ENCODE measurements at regions not wholly inside any gene's neighbourhood (a gene's known extent, or its start where the extent isn't known, plus 50 kb on each side); places are given as distances from the start of the nearest gene placed in this dataset.

DNA sequence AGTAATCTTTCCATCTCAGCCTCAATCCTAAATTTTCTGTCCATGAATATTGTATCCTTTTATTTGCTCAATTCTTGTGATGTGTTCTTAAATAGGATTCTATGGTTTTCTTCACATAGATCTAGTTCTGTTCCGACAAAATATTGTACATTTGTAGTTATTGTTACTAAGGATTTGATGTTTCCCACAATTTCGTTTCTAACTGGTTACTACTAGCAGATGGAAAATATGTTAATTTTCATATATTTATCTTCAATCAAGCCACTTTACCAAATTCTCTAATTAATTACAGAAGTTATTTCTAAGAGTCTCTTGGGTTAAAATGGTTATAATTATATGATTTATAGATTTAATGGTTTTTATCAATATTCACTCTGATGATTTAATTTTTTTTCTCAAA lies 60.3 kb downstream of the SEC61B start:
- DNase-seq = no peak

DNA sequence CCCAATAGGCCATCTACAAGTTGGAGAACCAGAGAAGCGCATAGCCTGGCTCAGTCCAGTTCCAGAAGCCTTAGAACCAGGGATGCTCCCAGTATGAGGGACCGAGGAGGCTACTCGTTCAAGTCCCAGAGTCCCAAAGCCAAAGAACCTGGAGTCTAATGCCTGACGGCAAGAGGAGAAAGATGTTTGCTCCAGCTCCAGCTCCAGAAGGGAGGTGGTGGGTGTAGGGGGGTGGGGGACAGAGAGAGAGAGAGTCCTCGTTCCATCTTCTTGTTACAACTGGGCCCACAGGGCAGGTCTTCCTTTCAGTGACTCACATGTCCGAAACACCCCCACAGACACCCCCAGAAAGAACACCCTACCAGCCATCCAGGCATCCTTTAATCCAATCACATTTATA lies 63.9 kb downstream of the SEC61B start:
- no peak for DNase-seq

DNA sequence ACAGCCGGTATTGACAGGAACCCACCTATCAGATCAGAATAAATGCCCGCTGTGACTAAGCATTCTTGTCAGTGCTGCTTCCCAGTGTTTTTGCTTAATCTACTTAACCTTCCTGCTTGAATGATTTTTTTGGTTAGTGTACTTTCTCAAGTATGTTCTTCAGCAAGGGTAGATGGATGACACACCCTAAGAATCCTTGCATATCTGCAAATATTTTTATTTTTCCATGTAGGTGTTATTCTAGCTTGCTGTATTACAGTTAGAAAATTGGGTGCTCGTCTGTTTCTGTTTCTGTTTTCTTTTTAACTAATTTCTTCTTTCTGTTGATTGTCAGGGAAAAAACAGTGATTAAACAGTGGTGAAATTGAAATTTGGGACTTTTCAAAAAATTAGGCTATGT lies 64.5 kb downstream of the SEC61B start:
- DNase-seq = no peak

DNA sequence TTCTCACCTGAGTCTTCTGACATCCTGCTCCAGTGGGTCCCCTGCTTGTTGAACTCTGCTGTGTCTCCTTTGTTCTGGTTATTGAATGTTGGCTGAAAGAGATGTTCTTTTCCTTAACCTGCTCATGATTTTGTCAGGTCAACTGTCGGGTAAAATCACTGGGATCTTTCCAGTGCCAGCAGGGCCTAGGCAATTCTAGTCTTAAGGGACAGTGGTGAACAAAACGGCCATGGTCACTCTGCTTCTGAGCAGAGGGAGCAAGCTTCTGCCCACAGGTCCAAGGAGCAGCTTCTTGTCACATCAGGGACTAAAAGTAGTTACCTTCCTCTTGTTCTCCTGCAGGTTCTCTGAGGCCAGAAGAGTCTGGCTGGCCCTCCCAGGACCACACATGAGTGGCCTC lies 65.6 kb downstream of the SEC61B start:
- no peak for DNase-seq

DNA sequence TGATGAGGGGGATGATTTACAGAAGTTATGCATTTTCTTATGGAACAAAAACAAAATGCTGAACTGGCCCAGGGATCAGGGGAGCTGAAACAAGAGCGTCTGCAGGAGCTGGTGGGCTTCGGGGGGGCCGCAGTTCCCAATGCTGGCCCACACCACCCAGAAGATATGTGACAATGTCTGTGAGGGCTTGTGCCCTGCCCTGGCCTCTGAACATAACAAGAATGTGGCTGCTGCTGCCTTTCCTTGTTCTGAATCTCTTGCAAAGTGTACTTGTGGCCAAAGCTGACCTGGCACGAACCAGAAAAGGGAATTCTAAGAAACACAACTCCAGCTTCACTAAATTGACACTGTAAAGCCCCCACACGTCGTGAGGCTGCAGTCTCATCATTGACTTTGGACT lies 66.7 kb downstream of the SEC61B start:
- no peak for DNase-seq

DNA sequence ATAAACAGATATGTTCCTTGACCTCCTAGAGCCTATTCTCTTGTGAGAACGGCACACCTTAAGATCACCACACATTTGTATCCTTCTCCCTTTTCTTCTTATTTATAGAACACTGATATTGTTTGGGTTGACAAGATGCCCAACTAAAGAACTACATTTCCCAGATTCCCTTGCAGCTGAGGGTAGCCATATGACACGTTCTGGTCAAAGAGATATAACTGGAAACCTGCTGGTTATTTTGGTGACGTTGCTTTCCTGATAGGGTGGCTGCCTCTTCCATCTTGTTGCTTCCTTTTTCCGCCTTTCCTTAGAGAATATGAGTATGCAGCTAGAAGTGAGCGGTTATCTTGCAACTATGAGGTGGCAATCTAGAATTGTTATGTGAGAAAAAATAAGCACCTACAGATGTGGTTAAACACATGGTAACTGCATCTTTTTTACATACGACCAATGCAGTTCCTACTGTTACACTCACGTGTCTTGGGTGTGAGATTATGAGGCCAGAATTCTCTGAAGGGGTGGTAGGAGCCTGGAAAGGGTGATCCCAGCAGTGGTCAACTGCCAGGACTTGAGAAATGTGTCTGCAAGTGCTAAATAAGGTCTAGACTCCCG lies 72.9 kb downstream of the SEC61B start:
- no peak for DNase-seq

DNA sequence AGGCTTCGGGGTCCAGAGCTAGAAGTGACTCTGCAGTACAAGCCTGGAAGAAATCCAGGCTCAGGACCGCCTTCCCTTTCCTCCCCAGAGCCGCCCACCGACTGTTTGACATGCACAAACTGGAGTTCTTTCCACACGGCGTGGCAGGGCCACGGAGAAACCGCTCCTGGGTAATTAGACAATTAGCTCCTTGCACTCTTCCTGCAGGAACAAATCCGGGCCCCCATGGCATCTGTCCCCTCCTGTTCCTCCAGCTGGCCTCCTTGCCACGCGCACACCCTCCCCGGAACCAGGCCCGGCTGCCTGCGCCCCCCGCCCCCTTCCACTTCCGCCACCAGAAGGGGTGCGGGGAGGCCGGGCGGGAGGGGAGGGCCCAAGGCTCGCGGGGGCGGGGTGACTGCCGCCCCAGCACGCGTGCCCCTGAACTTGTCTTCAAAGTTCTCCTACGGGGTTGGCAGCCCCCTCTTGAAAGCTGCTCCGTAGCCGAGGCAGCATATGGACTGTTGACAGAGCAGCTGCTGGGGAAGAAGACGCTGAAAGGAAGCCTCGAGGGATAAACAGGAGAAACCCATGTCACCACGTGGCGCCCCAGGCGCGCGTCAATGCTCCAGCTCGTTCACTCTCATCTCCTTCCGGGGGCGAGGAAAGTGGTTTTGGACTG lies 74.3 kb downstream of the SEC61B start:
- DNase-seq = peak; percentile 21 to 45

DNA sequence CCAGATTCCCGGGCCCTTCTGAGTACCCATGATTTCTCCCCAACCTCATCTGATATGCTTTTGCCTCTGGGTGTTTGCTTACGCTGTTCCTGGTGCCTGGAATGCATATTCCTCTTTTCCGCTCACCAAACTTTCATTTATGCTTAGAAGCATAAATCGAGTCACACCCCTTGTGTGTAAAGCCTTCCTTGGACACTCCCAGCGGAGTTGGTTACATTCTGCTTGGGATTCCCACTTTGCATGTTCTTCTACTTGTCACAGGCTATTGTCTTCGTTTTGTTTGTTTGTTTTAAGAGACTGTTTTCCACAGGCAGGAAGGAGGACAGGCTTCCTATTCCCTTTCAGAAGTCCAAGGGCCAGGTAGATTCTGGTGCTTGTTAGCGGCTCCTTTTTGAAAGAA lies 76.5 kb downstream of the SEC61B start:
- no peak for DNase-seq

DNA sequence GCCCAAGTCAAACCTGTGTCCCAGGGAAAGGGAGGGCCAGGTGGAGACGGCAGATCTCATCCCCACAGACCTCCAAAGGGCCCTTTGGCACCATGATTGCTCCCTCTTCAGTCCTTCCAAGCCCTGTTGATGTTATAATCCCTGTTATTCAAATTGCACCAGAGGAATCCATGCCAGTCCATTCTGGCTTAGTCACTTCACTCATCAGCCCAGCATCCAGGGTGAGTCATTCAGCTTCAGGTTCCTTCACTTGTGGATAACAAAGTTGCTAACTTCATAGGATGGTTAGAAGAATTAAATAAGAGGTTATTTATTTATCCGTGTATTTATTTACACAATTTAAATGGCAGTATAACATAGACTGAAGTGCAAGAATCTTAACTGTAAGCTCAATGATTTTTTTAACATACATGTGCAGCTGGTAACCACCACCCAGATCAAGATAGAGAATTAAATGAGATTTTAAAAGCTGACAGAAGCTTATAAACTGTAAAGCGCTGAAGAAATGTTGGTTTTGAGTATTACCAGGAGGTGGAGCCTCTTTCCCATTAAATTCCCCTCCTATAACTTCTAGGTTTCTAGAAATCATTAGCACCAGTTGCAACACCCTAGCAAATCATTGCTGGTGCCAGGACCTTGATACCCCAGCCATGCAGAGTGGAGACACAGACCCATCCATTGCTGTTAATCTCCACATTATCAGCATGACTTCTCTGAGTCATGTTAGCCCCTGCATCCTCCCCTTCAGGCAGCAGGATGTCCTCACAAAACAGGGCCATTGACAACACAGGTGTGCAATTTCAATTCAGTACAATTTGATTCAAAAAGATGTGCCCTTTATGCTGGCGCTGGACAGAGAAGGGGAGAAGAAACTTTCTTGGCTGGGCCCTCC lies 77.4 kb downstream of the SEC61B start:
- no peak for DNase-seq

DNA sequence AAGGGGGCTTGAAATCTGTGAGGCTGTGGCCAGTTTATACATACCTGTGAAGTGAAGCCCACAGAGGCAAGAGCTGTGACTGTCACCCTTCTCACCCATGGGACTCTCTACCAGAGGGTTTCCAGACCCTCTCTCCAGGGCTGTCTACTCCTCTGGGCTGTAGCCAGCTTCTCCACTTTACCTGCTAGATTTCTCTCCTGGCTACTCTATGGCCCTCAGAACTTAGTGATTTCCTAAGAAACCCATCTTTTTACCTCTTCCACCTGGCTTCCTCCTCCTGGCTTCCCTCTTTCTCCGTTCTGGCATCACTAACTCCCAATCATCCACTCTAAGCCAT lies 78.0 kb downstream of the SEC61B start:
- DNase-seq = no peak

DNA sequence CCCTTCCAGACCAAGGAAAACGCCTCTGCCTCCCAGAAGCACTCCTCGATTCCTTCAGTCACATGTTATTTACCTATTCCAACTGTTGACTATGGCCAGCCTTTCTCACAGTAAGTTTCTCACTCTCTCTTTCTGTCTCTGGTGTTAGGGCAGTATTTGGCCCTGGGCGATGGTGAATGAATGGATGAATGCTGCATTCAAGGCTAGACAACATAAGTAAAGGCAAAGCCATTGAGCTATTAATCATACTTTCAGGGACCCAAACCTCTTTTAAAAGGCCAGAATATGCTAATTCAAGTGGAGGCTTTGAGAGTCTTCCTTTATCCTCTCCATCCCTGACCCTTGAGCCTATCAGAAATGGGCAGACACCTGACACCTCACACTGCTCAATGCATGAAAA lies 78.5 kb downstream of the SEC61B start:
- no peak for DNase-seq

DNA sequence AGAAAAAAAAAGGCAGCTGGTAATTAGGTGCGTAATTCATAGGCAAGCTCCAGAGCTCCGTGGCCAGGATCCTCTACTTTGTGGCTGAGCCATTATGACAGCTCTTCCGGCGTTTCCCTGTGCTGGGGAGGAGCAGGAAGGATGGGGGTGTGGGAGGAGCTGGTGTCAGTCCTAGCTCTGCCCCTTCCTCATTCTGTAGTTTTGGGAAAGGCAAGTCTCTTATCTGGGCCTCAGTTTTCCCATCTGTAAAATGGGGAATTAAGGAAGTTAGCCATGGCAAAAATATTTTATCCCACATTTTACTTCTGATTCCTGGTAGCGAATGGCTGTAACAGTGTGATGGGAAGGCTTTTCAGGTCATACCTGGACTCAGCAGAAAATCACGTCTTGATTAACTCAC lies 81.1 kb downstream of the SEC61B start:
- DNase-seq = no peak

DNA sequence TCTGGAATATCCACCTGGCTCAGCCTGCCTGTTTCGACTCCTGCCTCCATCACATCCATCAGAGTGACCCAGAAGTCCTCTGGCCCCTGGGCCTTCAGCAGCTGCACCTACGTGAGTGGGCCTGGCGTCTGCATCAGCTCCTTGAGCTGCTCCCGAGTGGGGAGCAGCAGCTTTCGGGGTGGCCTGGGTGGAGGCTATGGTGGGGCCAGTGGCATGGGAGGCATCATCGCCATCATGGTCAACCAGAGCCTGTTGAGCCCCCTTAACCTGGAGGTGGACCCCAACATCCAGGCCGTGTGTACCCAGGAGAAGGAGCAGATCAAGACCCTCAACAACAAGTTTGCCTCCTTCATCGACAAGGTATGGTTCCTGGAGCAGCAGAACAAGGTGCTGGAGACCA lies 83.0 kb downstream of the SEC61B start:
- no peak for DNase-seq

DNA sequence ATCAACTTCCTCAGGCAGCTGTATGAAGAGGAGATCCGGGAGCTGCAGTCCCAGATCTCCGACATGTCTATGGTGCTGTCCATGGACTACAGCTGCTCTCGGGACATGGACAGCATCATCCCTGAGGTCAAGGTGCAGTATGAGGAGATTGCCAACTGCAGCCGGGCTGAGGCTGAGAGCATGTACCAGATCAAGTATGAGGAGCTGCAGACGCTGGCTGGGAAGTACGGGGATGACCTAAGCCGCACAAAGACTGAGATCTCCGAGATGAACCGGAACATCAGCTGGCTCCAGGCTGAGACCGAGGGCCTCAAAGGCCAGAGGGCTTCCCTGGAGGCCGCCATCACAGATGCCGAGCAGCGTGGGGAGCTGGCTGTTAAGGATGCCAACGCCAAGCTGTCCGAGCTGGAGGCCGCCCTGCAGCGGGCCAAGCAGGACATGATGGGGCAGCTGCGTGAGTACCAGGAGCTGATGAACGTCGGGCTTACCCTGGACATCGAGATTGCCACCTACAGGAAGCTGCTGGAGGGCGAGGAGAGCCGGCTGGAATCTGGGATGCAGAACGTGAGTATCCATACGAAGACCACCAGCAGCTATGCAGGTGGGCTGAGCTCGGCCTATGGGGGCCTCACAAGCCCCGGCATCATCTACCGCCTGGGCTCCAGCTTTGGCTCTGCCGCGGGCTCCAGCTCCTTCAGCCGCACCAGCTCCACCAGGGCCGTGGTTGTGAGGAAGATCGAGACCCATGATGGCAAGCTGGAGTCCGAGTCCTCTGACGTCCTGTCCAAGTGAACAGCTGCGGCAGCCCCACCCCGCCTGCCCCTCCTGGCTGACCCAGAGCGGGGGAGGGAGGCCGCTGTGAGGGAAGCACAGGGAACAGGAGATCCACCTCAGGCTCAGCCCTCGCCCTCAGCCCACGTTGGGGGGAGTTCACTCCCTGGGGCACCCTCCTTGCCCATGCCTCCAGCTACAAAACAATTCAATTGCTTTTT lies 84.0 kb downstream of the SEC61B start:
- DNase-seq = no peak

DNA sequence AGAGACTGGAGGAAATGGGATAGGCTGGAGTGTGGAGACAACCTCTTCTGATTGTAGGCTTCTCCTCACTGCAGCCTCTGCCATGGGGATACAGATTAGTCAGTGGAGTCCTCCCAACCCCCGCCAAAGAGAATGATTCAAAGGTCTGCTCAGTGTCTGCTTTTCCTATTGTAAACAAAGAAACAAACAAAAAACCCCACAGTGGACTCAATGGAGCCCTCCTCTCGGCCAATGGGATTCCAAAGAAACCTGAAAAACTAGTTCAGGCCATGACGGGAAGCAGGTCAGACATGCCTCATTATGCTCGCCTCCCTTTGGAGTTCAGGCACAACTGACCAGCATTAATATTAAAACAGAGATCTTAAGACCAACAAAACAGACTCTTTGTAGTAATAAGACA lies 85.8 kb downstream of the SEC61B start:
- no peak for DNase-seq

DNA sequence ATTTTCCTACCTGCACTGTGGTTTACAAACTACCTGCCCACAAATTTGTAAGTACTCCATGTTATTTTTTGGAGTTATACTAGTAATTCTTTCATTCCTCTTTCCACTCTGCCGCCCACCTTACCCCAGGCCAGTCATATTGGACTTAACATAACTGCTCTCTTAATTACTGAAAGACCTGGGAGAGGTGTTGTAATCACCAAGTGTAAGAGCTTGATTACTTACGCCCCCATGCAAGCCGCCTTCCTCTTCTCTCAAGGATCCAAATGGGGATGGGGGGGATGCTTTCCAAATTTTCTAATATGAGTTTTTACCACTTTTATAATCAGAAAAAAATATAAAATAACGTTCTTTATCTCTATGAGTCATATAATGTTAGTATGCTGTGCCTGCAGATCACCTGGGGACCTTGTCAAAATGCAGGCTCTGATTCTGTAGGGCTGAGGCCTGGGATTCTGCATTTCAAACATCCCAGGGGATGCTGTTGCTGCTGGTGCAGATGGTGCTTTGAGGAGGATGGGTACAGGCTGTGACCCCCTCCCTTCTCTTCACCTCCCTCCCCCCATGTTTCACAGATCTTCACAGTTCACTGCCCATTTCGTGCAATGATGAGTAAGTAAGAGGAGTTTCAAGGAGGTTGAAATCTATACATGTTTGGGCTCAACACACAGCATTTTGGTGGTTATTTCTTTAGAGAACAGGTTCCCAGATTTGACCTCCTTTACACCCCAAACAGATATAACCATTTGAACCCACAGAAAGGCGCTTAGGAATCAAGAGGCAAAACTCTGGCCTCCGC lies 87.3 kb downstream of the SEC61B start:
- no peak for DNase-seq

DNA sequence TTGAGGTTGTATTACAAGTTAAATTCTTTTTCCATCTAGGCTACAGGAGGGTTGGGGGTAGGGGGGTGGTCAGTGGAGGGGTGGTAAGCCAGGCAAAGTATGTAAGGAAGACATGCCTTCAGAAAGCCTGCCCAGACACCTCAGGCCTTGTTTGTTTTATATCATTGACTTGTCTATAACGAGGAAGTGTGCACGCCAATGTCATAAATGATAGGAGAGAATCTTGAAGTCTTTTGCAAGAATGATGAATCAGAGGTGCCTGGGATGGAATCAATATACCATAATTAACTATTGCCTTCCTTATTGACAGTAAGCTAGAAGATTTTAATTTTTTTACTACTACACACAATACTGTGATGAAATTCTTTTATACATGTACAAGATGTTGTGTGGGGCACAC lies 90.7 kb downstream of the SEC61B start:
- no peak for DNase-seq

DNA sequence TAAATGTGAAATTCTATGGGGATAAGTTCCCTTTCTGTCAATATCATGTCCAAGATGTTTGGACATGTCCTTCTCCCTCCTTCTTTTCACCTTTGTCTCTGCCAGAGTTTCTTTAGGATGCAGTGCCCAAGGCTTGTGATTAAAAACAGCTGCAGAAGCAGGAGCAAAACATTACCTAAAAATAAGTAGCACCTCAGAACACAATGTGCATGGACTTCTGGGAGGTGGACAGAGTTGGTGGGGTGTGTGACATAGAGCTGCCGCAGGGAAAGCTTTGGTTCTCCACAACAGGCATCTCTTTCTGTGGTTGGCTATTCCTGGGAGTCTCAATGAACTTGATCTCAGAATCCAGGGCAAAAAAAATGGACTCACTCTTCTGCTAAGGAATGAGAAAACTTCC lies 97.0 kb downstream of the SEC61B start:
- no peak for DNase-seq

DNA sequence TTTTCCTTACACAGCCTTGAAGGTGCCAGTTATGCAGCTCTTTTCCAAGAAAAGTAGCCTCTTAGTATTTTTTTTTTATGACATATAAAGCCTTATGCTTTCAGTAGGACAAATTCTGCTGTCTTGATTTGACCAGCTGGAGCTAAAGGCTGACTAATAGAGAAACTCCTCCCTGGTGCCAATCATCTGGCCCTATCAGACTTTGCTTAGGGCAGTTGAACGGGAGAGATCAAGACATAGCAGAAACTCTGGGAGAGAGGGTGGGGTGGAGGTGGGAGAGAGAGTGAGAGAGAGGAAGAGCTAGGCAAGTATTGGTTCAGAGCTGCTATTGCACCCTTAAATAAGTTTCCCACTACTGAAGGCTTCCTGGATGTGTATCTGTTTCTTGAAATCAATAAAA lies 100.2 kb downstream of the SEC61B start:
- no peak for DNase-seq

DNA sequence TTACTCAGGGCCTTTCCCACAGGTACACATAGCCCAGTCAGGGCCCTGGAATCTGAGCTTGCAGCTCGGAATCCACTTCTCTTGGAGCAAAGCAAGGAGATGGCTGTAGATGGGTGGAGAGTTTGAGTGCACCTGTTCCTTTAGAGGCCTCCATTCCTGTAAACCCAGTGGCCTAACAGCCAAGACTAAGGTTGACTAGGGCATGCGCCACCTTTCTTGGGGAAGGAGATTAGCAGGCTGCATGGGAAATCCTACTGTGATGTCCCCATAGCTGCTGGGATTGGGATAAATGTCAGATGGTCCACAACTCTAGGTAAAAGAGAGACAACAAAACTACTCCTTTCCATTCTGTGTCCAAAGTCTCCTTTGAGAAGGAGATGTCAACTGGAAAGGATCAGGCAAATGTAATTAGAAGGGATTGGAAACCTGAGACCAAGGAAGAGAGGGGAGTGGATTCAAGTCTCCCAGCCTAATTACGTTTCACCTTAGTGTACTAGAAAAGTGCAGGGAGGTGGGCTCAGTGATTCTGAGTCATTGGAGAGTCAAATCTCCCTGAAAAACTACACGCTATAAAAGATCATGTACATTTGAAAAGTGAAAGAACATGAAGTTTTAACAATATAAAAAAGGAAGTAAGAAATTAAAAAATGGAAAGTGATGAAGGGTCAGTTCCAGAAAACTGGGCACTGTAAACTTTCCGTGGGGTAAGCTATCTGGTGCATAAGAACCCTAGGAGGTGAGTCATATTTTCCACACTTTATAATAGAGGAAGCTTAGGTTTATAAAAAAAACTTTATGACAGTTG lies 104.2 kb downstream of the SEC61B start:
- DNase-seq = peak in 1 of 2 donors; percentile 9

DNA sequence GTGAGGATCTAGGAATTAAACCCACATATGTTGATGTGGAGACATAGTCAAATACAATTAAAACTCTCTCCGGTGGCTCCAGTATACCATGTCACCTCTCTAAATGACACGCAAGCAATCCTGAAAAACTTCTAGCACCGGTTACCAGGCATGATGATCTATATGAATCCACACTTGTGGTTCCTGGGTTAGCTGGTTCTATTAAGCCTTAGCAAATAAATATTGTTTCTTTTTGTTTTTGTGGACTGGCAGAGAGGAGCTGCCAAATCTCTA lies 104.8 kb downstream of the SEC61B start:
- DNase-seq = no peak

DNA sequence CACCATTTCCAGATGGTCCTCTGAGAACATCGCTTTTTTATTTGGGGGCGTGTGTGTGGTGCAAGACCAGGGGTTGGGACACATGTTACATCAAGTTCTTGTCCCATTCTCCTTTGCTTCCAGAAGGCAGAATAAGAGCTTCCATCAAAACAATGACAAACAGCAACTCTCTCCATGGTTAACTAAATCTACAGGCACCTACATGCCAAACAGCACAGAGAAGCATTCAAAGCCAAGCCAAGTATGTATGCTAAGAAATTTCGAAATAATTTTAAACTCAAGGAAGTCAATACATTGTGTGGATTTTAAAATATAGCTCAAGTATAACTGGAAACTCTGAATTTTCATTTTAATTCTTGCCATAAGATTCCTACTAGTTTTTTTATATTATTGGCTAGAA lies 105.6 kb downstream of the SEC61B start:
- no peak for DNase-seq

Measured in CD4-positive, alpha-beta T cell treated with Interleukin-4 for 1 hour (primary cell).